H1 (cell line): ENCODE measurements at regions not wholly inside any gene's neighbourhood (a gene's known extent, or its start where the extent isn't known, plus 50 kb on each side); places are given as distances from the start of the nearest gene placed in this dataset.

Source experiments
- BCL11A ChIP-seq, 2 experiments: IDR thresholded peaks; one replicate each; pipeline ENCODE4 v1.6.1; 2011; ENCODE audit warnings: low read depth in 2 of 2, low read length in 2 of 2, mild to moderate bottlenecking in 2 of 2
- TF ChIP-seq, protein P1 (sequence below): fragments of 300-600 bp; sonication (generic); IDR thresholded peaks from 2 replicates; pipeline ENCODE4 v1.7.1; 2012; ENCODE audit warnings: low read length, moderate library complexity, mild to moderate bottlenecking, inconsistent platforms; ENCODE audit not compliant: insufficient replicate concordance

- TF ChIP-seq, protein P1, sequence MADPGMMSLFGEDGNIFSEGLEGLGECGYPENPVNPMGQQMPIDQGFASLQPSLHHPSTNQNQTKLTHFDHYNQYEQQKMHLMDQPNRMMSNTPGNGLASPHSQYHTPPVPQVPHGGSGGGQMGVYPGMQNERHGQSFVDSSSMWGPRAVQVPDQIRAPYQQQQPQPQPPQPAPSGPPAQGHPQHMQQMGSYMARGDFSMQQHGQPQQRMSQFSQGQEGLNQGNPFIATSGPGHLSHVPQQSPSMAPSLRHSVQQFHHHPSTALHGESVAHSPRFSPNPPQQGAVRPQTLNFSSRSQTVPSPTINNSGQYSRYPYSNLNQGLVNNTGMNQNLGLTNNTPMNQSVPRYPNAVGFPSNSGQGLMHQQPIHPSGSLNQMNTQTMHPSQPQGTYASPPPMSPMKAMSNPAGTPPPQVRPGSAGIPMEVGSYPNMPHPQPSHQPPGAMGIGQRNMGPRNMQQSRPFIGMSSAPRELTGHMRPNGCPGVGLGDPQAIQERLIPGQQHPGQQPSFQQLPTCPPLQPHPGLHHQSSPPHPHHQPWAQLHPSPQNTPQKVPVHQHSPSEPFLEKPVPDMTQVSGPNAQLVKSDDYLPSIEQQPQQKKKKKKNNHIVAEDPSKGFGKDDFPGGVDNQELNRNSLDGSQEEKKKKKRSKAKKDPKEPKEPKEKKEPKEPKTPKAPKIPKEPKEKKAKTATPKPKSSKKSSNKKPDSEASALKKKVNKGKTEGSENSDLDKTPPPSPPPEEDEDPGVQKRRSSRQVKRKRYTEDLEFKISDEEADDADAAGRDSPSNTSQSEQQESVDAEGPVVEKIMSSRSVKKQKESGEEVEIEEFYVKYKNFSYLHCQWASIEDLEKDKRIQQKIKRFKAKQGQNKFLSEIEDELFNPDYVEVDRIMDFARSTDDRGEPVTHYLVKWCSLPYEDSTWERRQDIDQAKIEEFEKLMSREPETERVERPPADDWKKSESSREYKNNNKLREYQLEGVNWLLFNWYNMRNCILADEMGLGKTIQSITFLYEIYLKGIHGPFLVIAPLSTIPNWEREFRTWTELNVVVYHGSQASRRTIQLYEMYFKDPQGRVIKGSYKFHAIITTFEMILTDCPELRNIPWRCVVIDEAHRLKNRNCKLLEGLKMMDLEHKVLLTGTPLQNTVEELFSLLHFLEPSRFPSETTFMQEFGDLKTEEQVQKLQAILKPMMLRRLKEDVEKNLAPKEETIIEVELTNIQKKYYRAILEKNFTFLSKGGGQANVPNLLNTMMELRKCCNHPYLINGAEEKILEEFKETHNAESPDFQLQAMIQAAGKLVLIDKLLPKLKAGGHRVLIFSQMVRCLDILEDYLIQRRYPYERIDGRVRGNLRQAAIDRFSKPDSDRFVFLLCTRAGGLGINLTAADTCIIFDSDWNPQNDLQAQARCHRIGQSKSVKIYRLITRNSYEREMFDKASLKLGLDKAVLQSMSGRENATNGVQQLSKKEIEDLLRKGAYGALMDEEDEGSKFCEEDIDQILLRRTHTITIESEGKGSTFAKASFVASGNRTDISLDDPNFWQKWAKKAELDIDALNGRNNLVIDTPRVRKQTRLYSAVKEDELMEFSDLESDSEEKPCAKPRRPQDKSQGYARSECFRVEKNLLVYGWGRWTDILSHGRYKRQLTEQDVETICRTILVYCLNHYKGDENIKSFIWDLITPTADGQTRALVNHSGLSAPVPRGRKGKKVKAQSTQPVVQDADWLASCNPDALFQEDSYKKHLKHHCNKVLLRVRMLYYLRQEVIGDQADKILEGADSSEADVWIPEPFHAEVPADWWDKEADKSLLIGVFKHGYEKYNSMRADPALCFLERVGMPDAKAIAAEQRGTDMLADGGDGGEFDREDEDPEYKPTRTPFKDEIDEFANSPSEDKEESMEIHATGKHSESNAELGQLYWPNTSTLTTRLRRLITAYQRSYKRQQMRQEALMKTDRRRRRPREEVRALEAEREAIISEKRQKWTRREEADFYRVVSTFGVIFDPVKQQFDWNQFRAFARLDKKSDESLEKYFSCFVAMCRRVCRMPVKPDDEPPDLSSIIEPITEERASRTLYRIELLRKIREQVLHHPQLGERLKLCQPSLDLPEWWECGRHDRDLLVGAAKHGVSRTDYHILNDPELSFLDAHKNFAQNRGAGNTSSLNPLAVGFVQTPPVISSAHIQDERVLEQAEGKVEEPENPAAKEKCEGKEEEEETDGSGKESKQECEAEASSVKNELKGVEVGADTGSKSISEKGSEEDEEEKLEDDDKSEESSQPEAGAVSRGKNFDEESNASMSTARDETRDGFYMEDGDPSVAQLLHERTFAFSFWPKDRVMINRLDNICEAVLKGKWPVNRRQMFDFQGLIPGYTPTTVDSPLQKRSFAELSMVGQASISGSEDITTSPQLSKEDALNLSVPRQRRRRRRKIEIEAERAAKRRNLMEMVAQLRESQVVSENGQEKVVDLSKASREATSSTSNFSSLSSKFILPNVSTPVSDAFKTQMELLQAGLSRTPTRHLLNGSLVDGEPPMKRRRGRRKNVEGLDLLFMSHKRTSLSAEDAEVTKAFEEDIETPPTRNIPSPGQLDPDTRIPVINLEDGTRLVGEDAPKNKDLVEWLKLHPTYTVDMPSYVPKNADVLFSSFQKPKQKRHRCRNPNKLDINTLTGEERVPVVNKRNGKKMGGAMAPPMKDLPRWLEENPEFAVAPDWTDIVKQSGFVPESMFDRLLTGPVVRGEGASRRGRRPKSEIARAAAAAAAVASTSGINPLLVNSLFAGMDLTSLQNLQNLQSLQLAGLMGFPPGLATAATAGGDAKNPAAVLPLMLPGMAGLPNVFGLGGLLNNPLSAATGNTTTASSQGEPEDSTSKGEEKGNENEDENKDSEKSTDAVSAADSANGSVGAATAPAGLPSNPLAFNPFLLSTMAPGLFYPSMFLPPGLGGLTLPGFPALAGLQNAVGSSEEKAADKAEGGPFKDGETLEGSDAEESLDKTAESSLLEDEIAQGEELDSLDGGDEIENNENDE = no peak
- TF ChIP-seq BCL11A (IDR thresholded peaks at IDR 0.05; ENCODE audit: low read depth in 2 of 2, low read length in 2 of 2) = no peak
- TF ChIP-seq, all 59 proteins: peak for 0
These were observed 745.7 kb downstream of the PDCD6IP start (continued) for GRCh38 chr3:34544136-34544535.
